GM12872 (cell line): ENCODE measurements at regions not wholly inside any gene's neighbourhood (a gene's known extent, or its start where the extent isn't known, plus 50 kb on each side); places are given as distances from the start of the nearest gene placed in this dataset.

Source experiments
- TF ChIP-seq, protein P1 (sequence below): IDR thresholded peaks from 3 replicates; pipeline ENCODE4 v1.5.1; 2011; ENCODE audit warnings: low read depth, mild to moderate bottlenecking, low read length, moderate library complexity; ENCODE audit not compliant: insufficient read depth

DNA sequence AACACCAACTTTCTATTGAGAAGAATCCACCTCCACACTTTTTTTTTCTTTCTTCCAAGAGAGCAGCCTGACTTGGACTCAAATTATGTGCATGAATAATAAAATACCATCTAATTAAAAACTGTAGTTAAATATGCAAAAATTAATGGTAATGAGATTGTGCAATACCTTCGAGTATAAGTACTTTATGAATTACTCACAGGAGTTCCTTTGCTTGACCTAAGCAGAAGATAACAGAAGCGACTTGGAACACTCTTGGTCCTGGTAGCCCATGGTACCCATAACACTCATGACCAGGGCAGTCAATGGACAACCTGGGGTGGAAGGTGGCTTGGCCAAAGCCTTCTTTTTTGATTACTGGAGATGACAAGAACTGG, 203.5 kb upstream of the IRX3 start:
- TF ChIP-seq, protein P1, sequence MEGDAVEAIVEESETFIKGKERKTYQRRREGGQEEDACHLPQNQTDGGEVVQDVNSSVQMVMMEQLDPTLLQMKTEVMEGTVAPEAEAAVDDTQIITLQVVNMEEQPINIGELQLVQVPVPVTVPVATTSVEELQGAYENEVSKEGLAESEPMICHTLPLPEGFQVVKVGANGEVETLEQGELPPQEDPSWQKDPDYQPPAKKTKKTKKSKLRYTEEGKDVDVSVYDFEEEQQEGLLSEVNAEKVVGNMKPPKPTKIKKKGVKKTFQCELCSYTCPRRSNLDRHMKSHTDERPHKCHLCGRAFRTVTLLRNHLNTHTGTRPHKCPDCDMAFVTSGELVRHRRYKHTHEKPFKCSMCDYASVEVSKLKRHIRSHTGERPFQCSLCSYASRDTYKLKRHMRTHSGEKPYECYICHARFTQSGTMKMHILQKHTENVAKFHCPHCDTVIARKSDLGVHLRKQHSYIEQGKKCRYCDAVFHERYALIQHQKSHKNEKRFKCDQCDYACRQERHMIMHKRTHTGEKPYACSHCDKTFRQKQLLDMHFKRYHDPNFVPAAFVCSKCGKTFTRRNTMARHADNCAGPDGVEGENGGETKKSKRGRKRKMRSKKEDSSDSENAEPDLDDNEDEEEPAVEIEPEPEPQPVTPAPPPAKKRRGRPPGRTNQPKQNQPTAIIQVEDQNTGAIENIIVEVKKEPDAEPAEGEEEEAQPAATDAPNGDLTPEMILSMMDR, result no peak

DNA sequence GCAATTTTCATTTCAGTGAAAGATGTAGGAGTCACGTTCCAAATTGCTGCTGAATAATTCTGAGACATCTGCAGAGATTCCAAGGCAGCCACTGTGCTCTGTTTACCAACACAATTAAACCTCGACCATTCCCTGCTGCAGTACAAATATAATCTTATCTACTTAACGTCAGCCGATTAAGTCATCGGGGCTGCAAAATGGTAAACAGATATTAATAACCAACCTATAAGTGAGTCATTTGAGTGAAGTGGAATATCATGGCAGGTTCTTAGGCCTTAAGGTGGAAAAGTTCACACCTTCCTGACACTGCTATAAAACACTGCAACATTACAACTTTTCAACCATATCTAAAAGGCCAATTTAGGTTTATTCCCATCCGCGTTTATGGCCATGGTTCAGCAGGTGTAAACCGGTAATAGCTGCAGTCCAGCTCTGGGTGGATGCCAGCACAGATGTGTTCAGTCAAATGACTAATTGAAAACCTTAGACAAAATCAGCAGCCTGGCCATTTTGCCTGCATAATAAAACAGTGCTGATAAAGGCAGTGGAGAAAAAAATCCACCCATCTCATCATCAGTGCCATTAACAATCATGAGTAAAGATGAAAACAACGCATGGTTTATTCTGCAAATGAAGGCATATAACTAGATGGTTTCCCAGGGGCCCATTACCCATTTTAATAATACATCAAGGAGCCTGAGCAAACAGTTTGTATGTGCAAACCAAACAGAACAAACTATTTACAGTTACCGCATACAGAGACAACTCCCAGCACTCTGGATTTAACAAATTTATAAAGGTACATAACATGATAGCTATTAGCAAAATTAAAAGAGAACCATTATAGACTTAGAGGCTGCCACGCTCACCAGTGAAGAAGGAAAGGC, 202.9 kb upstream of the IRX3 start:
- TF ChIP-seq, protein P1, result no peak

DNA sequence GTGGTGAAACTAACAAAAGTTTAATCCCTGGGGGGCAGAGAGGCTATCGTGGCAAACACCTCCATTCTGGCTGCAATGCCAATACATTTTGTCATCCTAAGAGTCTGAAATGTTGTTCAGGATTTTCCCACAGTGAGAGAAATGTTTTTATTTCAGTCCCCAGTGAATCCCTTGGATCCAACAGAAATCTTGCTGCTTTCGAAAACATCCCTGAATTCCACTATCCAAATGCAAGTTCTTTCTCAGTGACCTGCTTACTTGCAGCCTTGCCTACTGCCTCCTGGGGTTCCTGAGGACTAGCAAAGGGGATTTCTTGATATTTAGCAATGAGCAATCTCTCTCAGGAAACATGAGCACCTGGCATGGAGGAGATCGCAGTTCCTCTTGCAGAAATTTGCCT, 202.1 kb upstream of the IRX3 start:
- TF ChIP-seq, protein P1, result no peak

DNA sequence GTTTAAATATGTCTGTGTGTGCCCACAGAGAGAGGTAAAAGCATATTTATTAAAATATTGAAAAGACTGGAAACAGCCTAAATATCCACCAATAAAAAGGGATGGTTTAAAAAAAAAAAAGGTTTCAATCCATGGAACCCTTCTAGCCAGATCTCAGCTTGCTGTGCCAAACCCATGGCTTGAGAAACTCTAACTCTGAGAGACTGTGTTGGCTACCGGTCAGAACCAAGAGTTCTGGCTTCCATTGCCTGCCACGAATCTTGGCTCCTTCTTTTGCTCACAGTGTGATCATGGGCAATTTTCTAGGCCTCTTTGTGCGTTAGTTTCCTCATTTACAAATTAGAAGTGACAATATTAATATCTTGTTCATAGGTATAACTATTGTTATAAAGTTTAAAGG, 201.3 kb upstream of the IRX3 start:
- TF ChIP-seq, protein P1, result no peak

DNA sequence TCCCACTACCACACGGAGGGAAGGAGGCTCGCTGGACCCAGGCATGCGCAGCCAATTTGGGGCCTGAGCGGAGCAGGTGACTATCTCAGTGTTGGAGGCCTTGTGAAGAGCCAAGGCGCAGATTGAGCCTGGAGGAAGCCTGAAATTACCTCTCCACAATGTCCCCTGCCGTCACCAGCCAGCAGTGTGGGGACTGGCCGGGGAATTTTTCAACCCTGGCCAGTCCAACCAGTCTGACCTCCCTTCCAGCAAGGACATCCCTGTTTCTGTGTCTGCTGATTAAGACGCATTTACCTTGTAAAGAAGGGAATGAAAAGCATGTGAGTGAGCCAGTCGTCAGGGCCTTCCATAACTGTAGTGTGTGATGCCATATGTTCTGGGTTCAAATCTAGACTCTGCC, 198.1 kb upstream of the IRX3 start:
- TF ChIP-seq, protein P1, result no peak

DNA sequence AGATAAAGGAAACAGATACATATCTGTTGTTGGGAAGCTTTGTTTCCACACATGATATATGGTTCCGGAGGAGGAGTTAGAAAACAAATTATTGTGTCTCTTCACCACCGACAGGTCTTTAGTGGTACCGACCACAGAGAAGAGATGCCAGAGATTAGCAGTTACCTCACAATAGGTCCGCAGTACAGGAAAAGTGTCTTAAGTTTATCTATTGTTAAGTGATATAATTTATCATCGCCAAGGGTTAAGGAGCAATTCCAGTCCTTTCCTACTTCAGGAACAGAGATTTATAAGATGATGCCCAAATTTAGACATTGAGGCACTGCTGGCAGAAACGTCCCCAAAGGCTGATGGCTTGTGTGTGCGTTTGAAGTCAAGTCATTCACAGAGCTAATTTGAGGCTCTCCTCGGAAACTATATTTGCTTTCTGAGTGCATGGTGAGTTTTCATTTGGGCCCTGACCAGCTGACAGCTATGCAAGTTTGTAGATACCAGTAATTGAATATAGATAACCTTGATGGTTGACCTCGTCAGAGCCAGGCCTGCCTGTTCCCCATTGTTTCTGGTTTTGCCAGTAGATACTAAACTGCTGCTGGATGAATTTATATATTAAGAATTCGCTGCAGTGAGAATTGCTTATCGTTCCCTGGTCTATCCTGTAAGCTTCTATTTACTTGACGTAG, 196.4 kb upstream of the IRX3 start:
- TF ChIP-seq, protein P1, result no peak

DNA sequence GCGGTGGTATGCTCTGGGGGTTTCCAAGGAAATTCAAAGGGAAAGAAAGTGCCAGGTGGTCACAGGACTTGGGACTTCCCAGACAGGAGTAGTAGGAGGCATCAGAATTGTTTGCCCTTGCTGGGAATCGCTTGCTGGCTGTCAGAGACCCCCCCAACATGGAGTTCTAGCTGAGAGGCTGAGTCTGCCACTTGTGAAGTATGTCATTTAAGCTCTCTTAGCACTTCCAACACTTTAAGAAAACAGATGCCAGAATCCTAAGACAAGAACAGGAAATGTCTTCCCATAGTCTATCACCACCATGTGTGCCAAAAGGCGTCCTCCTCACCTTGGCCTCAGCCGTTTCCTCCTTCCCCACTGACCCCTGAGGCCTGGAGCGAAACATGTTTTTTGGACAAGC, 193.8 kb upstream of the IRX3 start:
- TF ChIP-seq, protein P1, result no peak
